VCaP (cell line): ENCODE measurements at regions not wholly inside any gene's neighbourhood (a gene's known extent, or its start where the extent isn't known, plus 50 kb on each side); places are given as distances from the start of the nearest gene placed in this dataset.
"Not testable (repeated sequence)": the region's sequence is repeated elsewhere in the genome, so short reads cannot be mapped to it uniquely, and the experiment has no call there.

ENCODE experiments used
- H3K27ac ChIP-seq: fragments of 450-650 bp; 2 replicates; pipeline ENCODE4 v1.5.1; 2017
- TF ChIP-seq, protein P1 (sequence below): fragments of 450-650 bp; conservative IDR thresholded peaks from 2 replicates; pipeline ENCODE4 v1.5.1; 2017; ENCODE audit warnings: mild to moderate bottlenecking, moderate library complexity

DNA sequence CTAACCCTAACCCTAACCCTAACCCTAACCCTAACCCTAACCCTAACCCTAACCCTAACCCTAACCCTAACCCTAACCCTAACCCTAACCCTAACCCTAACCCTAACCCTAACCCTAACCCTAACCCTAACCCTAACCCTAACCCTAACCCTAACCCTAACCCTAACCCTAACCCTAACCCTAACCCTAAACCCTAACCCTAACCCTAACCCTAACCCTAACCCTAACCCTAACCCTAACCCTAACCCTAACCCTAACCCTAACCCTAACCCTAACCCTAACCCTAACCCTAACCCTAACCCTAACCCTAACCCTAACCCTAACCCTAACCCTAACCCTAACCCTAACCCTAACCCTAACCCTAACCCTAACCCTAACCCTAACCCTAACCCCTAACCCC is 80.6 kb upstream of the PLEKHG4B start:
- H3K27ac ChIP-seq = not testable (repeated sequence)

DNA sequence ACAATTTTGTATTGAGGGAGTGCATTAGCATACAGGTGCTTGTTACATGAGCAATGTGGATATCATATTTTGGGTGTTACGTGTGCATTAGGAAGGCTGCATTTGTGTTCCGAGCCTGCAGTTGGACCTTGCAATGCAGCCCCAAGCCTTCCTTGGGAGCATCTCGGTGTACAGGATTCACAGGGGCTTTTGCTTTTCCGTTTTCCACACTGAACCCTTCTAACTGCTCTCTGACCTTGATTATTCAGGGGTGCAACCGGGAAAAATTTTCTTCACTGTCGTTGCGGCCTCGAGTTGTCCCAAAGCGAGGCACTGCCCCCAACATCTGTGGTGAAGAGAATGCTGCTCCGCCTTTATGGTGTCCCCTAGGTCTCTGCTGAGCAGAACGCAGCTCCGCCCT is 80.1 kb upstream of the PLEKHG4B start:
- TF ChIP-seq, protein P1, sequence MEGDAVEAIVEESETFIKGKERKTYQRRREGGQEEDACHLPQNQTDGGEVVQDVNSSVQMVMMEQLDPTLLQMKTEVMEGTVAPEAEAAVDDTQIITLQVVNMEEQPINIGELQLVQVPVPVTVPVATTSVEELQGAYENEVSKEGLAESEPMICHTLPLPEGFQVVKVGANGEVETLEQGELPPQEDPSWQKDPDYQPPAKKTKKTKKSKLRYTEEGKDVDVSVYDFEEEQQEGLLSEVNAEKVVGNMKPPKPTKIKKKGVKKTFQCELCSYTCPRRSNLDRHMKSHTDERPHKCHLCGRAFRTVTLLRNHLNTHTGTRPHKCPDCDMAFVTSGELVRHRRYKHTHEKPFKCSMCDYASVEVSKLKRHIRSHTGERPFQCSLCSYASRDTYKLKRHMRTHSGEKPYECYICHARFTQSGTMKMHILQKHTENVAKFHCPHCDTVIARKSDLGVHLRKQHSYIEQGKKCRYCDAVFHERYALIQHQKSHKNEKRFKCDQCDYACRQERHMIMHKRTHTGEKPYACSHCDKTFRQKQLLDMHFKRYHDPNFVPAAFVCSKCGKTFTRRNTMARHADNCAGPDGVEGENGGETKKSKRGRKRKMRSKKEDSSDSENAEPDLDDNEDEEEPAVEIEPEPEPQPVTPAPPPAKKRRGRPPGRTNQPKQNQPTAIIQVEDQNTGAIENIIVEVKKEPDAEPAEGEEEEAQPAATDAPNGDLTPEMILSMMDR = no peak
- no peak overlapping the region for H3K27ac ChIP-seq

DNA sequence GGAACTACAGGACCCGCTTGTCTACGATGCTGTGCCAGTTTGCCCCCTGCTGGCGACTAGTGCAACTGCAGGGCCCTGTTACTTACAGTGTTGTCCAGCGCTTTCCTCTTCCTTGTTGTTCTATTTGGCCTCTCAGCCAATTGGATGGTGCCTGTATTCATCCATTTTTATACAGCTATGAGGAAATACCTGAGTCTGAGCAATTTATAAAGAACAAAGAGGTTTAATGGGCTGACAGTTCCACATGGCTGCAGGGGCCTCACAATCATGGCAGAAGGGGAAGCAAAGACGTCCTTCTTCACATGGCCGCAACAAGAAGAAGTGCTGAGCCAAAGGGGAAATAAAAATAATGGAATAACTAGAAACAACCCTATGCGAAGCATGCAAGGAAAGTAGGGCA is 78.7 kb upstream of the PLEKHG4B start:
- TF ChIP-seq, protein P1 = no peak
- H3K27ac ChIP-seq = no peak overlapping the region

DNA sequence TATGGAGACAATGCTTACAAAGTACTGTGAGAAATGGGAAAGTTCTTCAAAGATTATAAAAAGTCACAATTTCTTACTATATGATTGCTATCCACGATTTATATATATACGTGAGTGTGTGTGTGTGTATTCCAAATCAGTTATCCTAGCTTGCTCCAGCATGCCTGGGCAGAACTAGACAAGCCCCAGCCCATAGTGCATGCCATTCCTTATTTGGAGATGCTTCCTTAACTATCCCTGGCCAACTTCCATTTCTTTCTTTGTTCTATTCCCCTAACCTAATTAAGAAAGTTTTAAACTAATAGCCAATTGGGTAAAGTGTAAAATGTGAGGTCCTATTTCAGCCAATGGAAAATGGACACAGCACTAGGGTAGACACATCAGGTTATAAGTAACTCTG is 77.3 kb upstream of the PLEKHG4B start:
- H3K27ac ChIP-seq = not testable (repeated sequence)

DNA sequence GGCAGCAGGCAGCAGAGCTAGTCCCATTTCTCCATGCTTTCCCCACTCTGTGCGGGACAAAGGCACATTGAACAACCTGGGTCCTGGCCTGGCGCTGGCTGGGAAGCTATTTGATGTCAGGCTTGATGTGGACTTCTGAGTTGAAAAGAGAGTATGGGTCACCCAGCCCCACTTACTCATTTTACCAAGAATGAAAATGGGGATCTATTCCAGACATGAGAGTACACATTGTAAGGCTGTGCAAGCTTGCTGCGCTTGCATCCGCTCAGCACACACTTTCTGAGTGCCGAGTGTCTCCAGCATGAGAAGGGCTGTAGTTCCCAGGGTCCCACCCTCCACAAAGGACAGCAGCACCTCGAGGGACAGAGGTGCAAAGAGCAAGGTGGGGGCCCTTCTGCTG is 71.7 kb upstream of the PLEKHG4B start:
- not testable (repeated sequence) for H3K27ac ChIP-seq

DNA sequence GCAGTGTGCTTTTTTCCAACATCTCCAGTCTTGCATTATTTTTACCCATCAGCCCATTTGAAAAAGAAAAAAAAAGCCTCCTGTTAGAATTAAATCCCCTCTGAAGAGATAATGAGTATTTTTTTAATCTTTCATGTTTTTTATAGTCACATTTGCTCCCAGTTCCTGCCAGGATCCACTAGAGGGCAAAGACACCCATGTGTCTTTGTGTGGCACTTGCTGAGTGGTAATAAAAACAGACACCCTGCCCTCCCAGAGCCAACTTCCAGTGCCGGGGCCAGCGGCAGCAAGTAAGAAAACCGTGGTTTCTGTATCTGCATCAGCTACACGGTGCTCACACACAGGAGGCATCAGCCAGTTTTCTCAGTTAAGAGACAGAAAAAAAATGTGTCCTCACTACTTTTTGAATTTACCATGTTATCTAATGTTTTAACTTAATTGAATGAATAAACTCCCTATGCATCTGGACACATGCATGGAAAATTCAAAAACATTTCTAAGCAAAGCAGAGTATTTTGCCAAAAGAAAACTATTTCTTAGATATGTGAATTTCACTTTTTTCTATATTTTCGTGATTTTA is 70.2 kb upstream of the PLEKHG4B start:
- TF ChIP-seq, protein P1 = peak; percentile 74
- H3K27ac ChIP-seq = no peak overlapping the region

DNA sequence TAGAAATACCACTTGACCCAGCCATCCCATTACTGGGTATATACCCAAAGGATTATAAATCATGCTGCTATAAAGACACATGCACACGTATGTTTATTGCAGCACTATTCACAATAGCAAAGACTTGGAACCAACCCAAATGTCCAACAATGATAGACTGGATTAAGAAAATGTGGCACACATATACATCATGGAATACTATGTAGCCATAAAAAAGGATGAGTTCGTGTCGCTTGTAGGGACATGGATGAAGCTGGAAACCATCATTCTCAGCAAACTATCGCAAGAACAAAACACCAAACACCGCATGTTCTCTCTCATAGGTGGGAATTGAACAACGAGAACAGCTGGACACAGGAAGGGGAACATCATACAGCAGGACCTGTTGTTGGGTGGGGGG is 68.1 kb upstream of the PLEKHG4B start:
- H3K27ac ChIP-seq = not testable (repeated sequence)

DNA sequence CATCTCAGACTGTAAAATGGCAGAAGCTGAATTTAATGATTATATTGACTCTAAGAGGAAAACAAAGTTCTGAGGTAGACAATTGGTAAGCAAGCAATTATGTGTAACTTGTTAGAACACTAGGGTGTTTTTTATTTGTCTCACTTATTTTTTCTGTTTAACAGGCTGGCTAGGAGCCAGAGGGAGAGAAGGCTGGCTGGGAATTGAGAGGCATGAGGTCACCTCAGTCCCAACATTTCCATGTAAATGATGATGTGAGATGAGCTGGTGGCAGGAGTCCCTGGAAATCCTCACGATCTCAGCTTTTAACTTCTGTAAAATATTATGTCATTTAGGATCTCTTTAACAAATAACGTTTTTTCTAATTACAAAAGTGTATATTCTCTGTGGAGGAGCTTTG is 66.9 kb upstream of the PLEKHG4B start:
- not testable (repeated sequence) for H3K27ac ChIP-seq

DNA sequence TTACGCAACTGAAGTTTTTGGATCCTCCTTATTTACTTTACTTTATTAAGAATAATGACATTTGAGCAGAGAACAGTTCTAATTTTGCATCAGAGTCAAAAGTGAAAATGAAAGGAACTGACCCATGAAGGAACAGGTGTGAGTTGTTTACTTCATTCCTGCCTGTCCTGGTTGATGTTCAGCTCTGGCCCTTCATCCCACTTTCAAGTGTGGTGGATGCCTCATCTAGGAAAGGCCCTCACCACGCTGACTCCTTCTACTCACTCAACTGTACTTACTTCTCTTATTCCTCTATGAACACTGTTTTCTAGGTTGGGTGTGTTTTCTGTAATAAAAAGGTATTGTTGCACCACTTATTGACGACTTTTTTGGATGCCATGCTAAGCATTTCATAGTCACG is 61.8 kb upstream of the PLEKHG4B start:
- no peak overlapping the region for H3K27ac ChIP-seq
- TF ChIP-seq, protein P1 = no peak

DNA sequence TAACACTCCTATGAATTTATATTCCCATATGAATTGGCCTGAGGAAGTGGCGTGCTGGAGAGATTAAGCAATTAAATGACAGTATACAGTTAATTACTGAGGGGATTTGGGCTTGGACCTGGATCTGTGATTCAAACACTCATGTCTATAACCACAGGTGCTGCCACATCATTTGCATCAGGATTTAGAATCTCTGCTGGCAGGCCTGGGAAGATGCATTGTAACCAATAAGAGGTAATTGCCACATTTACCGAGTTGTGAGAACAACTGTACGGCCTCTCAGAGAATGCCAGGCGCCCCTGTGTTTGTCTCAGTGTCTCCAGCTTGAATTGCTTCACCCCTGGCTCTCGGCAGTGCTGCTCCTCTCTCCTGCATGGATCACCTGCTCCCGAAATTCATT is 61.4 kb upstream of the PLEKHG4B start:
- H3K27ac ChIP-seq = not testable (repeated sequence)

DNA sequence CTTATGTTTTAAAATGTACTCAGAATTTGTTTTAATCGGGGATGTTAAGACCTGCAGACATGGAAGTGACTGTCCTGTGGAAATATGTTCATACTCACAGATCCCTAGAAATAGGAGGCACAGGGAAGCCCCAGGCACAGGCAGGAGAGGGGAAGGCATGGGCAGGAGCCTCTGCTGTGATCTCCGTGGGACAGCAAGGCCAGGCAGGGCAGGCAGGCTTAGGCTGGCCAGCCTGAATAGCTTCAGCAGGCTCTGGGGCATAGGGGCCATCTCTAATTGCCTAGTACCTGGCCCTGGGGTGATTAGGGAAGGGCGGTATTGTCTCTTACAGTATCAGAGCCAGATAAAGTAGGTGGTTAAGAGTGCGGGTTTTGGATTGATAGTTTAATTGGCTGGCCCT is 59.8 kb upstream of the PLEKHG4B start:
- H3K27ac ChIP-seq = no peak overlapping the region
- TF ChIP-seq, protein P1 = no peak

DNA sequence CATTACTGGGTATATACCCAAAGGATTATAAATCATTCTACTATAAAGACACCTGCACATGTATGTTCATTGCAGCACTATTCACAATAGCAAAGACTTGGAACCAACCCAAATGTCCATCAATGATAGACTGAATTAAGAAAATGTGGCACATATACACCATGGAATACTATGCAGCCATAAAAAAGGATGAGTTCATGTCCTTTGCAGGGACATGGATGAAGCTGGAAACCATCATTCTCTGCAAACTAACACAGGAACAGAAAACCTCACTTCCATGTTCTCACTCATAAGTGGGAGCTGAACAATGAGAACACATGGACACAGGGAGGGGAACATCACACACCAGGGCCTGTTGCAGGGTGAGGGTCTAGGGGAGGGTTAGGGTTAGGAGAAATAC is 56.4 kb upstream of the PLEKHG4B start:
- H3K27ac ChIP-seq = not testable (repeated sequence)

DNA sequence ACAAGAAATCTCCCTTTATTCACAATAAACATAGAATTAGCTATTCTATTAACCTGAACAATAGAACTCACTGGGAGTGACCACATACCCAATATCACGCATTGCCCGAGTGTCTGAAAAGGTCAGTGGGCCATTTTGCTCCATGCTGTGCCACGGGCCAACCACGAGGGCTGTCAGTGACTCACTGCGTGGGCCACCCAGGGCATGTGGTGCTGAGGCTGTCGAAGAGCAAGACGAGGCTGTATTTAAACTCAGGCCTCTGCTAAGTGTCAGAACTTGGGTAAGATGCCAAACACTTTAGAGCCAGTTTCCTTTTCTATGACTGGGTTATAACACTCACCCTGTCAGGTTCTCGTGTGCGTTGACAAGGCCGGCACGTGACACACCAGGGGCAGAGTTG is 54.8 kb upstream of the PLEKHG4B start:
- not testable (repeated sequence) for H3K27ac ChIP-seq
